Testis (tissue), 2 donors: ENCODE measurements at regions not wholly inside any gene's neighbourhood (a gene's known extent, or its start where the extent isn't known, plus 50 kb on each side); places are given as distances from the start of the nearest gene placed in this dataset.

Source experiments
- POLR2A ChIP-seq: fragments of 450-650 bp; IDR thresholded peaks from one replicate; pipeline ENCODE4 v1.6.1; 2017; ENCODE audit warnings: antibody characterized with exemption, mild to moderate bottlenecking, moderate library complexity
- TF ChIP-seq, protein P1 (sequence below), 3 experiments: fragments of 450-650 bp in 2 of 3; fragments of 200-600 bp in 1 of 3; sonication (generic) in 1 of 3; IDR thresholded peaks; one replicate each; pipeline ENCODE4 v1.5.1; 2016 to 2019; ENCODE audit warnings: antibody characterized with exemption in 3 of 3, mild to moderate bottlenecking in 2 of 3, moderate library complexity in 1 of 3

DNA sequence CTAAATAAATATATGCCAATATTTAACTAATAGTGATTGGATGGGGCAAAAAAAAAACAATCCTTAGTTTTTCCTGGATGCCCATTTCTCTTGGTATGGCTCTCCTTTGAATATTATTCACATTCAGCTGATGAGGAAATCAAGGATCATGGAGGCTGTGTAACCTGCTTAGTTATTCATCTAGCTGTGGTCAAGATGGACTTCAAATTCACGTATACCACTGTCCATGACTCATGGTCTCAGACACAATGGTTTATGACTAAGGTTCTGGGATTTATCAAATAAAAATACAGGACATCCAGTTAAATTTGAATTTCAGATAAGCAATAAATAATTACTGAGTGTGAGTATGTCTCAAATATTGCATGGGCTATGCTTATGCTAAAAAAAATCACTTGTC is 191.5 kb upstream of the CELF2 start:
- TF ChIP-seq, protein P1, sequence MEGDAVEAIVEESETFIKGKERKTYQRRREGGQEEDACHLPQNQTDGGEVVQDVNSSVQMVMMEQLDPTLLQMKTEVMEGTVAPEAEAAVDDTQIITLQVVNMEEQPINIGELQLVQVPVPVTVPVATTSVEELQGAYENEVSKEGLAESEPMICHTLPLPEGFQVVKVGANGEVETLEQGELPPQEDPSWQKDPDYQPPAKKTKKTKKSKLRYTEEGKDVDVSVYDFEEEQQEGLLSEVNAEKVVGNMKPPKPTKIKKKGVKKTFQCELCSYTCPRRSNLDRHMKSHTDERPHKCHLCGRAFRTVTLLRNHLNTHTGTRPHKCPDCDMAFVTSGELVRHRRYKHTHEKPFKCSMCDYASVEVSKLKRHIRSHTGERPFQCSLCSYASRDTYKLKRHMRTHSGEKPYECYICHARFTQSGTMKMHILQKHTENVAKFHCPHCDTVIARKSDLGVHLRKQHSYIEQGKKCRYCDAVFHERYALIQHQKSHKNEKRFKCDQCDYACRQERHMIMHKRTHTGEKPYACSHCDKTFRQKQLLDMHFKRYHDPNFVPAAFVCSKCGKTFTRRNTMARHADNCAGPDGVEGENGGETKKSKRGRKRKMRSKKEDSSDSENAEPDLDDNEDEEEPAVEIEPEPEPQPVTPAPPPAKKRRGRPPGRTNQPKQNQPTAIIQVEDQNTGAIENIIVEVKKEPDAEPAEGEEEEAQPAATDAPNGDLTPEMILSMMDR (IDR thresholded peaks at IDR 0.05) = no peak
- no peak for TF ChIP-seq POLR2A
